Fibroblast of lung (primary cell): ENCODE measurements at regions not wholly inside any gene's neighbourhood (a gene's known extent, or its start where the extent isn't known, plus 50 kb on each side); places are given as distances from the start of the nearest gene placed in this dataset.

Source experiments
- CTCF ChIP-seq, 2 donors: IDR thresholded peaks in 1 of 2; conservative IDR thresholded peaks in 1 of 2; 1 replicate in 1 of 2; 2 replicates in 1 of 2; pipeline ENCODE4 v1.5.1; 2011 to 2012; ENCODE audit warnings: low read length in 2 of 2, control low read depth in 1 of 2, inconsistent platforms in 1 of 2, low read depth in 1 of 2, mild to moderate bottlenecking in 1 of 2
- EZH2 ChIP-seq: IDR thresholded peaks from 2 replicates; pipeline ENCODE4 v1.5.1; 2012; ENCODE audit warnings: low read length, control low read depth, mild to moderate bottlenecking; ENCODE audit errors: missing control alignments

- TF ChIP-seq CTCF (conservative IDR thresholded peaks at IDR 0.05 in 1 of 2, IDR thresholded peaks at IDR 0.05 in 1 of 2; ENCODE audit: low read depth in 1 of 2, low read length in 2 of 2) = no peak
- TF ChIP-seq EZH2 = no peak
Measured at GRCh38 chr4:18248611-18249010, 227.1 kb upstream of the LCORL start.
